Astrocyte of the spinal cord (primary cell): ENCODE measurements at regions not wholly inside any gene's neighbourhood (a gene's known extent, or its start where the extent isn't known, plus 50 kb on each side); places are given as distances from the start of the nearest gene placed in this dataset.

ENCODE experiments used
- DNase-seq: peaks from one replicate; pipeline ENCODE4 v3.0.0; 2011; ENCODE audit warnings: low read depth, low spot score
- H3K4me3 ChIP-seq: 2 replicates; pipeline ENCODE4 v1.5.1; 2011; ENCODE audit warnings: low read depth, mild to moderate bottlenecking, low read length, moderate library complexity
- CTCF ChIP-seq: IDR thresholded peaks from 2 replicates; pipeline ENCODE4 v1.5.1; 2012; ENCODE audit warnings: low read depth, mild to moderate bottlenecking, low read length, inconsistent platforms
- in situ Hi-C: cut with HindIII; loops from 2 replicates; pipeline ENCODE4 v1.10.0; 2017; ENCODE audit warnings: low sequenced_read_pairs

DNA sequence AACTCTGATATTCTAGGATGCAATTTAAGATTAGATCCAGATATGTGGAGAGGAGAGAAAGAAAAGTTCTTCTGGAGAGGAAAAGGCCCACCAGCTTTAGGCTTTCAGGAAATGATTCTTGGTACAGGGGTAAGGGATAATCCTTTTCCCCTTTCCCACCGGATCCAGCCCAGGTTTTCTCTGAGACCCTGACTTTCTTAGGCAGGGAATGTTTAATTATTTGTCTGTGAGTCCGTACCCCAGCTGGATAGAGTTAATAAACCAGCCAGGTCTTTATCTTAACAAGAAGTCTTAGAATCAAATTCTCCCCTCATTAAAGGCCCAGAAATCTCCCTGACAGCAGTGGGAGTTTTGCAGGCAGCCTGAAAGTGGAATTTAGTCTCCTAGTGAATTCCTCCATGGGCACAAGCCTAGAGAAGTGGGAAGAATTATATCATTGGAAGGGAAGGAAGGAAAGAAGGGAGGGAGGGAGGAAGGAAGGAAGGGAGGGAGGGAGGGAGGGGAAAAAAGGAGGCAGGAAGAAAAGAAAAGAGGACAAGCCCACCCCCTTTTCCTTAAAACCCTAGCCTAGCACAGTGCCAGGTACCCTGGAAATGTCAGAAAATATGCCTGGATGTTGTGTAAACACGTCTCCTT lies 189.0 kb downstream of the PLPP3 start:
- DNase-seq: no peak
- in situ Hi-C loops: no loop called here
- no peak for TF ChIP-seq CTCF

GRCh38 chr1:56389813-56390212 lies 189.6 kb downstream of the PLPP3 start:
- in situ Hi-C loops: no loop called here
- H3K4me3 ChIP-seq: no peak overlapping the region
- DNase-seq: no peak
- TF ChIP-seq CTCF: no peak

More for the DNA sequence above, 189.0 kb downstream of the PLPP3 start:
- H3K4me3 ChIP-seq: no peak overlapping the region

GRCh38 chr1:56387071-56387740 lies 192.2 kb downstream of the PLPP3 start:
- TF ChIP-seq CTCF: no peak
- in situ Hi-C loops: no loop called here
- peak; percentile 33 for DNase-seq
- H3K4me3 ChIP-seq: no peak overlapping the region

DNA sequence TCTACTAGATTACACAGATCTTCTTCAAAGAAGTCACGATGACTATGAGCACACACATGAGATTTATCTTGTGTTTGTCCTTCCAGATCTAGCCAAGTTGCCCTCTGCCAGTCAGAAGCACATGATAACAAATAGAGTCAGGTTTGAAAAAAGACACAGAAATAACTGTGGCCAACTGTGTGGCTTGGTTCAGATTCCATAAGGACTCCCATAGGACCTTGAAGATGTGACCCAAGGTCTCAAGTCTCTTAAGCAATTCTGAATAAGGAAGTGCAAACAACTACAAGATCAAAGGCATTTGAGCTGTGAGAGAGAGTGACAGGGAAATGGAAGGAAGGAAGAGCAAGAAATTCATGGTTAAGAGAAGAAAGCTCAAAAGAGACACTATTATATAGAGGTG lies 194.0 kb downstream of the PLPP3 start:
- in situ Hi-C loops: no loop called here
- DNase-seq: no peak
- TF ChIP-seq CTCF: no peak
- H3K4me3 ChIP-seq: no peak overlapping the region

DNA sequence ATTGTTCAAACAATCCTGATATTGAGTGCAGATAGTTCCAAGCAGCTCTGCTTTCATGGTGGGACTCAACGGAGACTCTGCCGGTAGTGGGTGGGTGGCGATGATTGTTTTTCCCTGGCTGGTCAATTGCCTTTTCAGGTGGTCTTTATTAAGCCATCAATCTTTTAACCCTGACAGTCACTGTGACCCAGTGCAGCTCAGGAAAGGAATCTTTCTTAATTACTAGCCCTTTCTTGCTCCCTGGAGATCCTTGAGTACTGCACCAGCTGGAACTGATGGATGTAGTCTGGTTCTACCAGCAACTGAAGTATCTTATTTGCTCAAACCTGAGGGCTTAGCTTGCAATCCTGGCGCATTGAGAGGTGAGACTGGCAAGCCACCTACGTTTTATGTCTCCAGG lies 196.4 kb downstream of the PLPP3 start:
- DNase-seq: no peak
- no peak for TF ChIP-seq CTCF

DNA sequence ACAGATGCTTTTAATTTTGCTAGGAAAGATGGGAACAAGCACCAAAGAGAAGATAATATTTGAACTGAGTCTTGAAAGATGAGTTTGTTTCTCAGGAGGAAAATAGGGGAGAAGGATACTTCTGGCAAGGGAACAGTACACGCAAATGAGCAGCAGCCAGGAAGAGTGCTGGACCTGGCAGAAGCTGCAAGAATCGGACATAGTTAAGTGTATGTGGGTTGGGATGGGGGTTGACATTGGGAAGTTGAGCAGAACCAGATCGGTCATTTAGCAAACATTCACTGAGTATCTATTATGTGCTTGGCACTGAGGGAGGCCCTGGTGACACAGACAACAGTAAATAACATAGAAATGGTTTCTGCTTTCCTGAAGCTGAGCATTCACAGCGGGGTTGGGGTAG lies 198.8 kb downstream of the PLPP3 start:
- in situ Hi-C loops: no loop called here
- TF ChIP-seq CTCF: no peak
- DNase-seq: no peak
- no peak overlapping the region for H3K4me3 ChIP-seq

More for the DNA sequence above, 196.4 kb downstream of the PLPP3 start:
- in situ Hi-C loops: no loop called here
- H3K4me3 ChIP-seq: no peak overlapping the region
